ENCODE measurements at regions not wholly inside any gene's neighbourhood (a gene's known extent, or its start where the extent isn't known, plus 50 kb on each side); places are given as distances from the start of the nearest gene placed in this dataset.
A peak's percentile ranks its signal among the peaks of the same experiment; 100 is the strongest.

DNA sequence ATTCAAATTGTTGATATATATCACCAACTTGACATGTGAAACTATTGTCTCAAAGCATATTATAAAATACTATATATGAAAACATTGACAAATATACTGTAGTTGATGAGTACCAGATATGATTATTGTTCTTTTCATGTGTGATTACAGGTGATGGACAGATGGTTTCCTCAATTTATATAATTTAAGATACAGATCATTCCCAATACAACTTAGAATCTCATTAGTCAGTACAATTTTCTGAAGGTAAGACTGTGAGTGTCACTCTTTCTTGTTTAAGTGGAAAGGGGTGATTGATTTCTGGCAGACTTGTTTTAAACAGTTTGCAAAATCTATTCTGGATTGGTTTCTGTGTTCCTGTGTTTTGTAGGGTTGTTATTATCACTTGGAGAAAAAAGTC is 498.8 kb downstream of the IRS2 start:
- Histone ChIP-seq H3K4me1 (ENCODE audit: control insufficient read depth in 2 of 2, insufficient read depth in 1 of 2, low read depth in 1 of 2, low read length in 2 of 2) (no peaks in the 10 kb centered on the region), H2BK5ac (ENCODE audit: low read length) (no peak overlapping the region), H2BK120ac (ENCODE audit: low read depth, low read length) (no peak overlapping the region), H4K91ac (ENCODE audit: low read depth, low read length, poor library complexity) (no peak overlapping the region), H3K18ac (ENCODE audit: low read length) (no peak overlapping the region), H3K4ac (ENCODE audit: low read length) (no peak overlapping the region), H3K14ac (ENCODE audit: low read length) (no peak overlapping the region), H3K4me2 (ENCODE audit: insufficient read depth, low read length, poor library complexity, severe bottlenecking) (no peak overlapping the region), H3K79me1 (ENCODE audit: low read depth, low read length) (no peaks in the 10 kb centered on the region), H3K9ac (ENCODE audit: low read depth, low read length, poor library complexity) (no peak overlapping the region), H3K36me3 (replicated peaks in 1 of 2; ENCODE audit: control insufficient read depth in 2 of 2, insufficient read depth in 2 of 2, low read length in 2 of 2) (no peaks in the 10 kb centered on the region), H2BK15ac (ENCODE audit: low read length) (no peak overlapping the region), H3K4me3 (ENCODE audit: low read length in 2 of 2) (no peak overlapping the region), H3K23ac (ENCODE audit: low read depth, low read length, poor library complexity) (no peak overlapping the region), H3K27me3 (ENCODE audit: control insufficient read depth in 3 of 3, insufficient read depth in 3 of 3, low read depth in 1 of 3, low read length in 3 of 3) (no peaks in the 10 kb centered on the region), H2BK12ac (ENCODE audit: low read length) (no peak overlapping the region), H4K8ac (ENCODE audit: low read depth, low read length) (no peak overlapping the region), H2AK5ac (ENCODE audit: low read depth, low read length) (no peak overlapping the region), H3K9me3 (replicated peaks in 1 of 2; ENCODE audit: control insufficient read depth in 2 of 2, insufficient read depth in 1 of 2, low read depth in 1 of 2, low read length in 2 of 2) (no peaks in the 10 kb centered on the region), H2AFZ (ENCODE audit: low read length) (no peak overlapping the region), H3K27ac (replicated peaks; ENCODE audit: low read length) (no peak overlapping the region)
- DNase-seq (ENCODE audit: low spot score) = no peak

DNA sequence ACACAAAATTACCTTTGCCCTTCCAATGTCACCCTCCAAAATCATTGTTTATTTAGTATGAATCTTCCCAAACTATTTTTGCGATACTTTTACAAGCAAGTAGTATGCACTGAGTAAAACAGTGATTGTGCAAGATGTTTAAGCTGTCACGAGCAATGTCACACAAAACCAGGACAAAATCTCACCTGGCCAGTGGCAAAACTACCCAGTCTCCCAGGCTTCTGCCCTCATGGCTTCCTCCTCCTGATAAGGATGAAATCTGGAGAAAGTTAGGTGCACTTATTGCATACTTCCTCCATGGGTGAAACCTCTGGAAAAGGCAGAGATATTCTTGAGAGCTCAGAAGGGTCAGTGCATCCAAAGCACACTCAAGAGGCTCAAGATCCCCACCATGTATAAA is 500.8 kb downstream of the IRS2 start:
- Histone ChIP-seq H3K4me2 (ENCODE audit: insufficient read depth, low read length, poor library complexity, severe bottlenecking) (no peak overlapping the region), H3K9me3 (replicated peaks in 1 of 2; ENCODE audit: control insufficient read depth in 2 of 2, insufficient read depth in 1 of 2, low read depth in 1 of 2, low read length in 2 of 2) (no peaks in the 10 kb centered on the region), H2BK12ac (ENCODE audit: low read length) (no peak overlapping the region), H4K91ac (ENCODE audit: low read depth, low read length, poor library complexity) (no peak overlapping the region), H2BK5ac (ENCODE audit: low read length) (no peak overlapping the region), H3K36me3 (replicated peaks in 1 of 2; ENCODE audit: control insufficient read depth in 2 of 2, insufficient read depth in 2 of 2, low read length in 2 of 2) (no peaks in the 10 kb centered on the region), H3K18ac (ENCODE audit: low read length) (no peak overlapping the region), H3K4me3 (ENCODE audit: low read length in 2 of 2) (no peak overlapping the region), H3K9ac (ENCODE audit: low read depth, low read length, poor library complexity) (no peak overlapping the region), H2AFZ (ENCODE audit: low read length) (no peak overlapping the region), H2BK120ac (ENCODE audit: low read depth, low read length) (no peak overlapping the region), H3K79me1 (ENCODE audit: low read depth, low read length) (no peaks in the 10 kb centered on the region), H3K23ac (ENCODE audit: low read depth, low read length, poor library complexity) (no peak overlapping the region), H4K8ac (ENCODE audit: low read depth, low read length) (no peak overlapping the region), H3K14ac (ENCODE audit: low read length) (no peak overlapping the region), H3K27ac (replicated peaks; ENCODE audit: low read length) (no peak overlapping the region), H2AK5ac (ENCODE audit: low read depth, low read length) (no peak overlapping the region), H3K4me1 (ENCODE audit: control insufficient read depth in 2 of 2, insufficient read depth in 1 of 2, low read depth in 1 of 2, low read length in 2 of 2) (peaks cover 0 to 1% of the 10 kb centered on the region in 2 donors), H3K27me3 (ENCODE audit: control insufficient read depth in 3 of 3, insufficient read depth in 3 of 3, low read depth in 1 of 3, low read length in 3 of 3) (peaks cover 0 to 3% (median 0%) of the 10 kb centered on the region in 3 experiments), H2BK15ac (ENCODE audit: low read length) (no peak overlapping the region), H3K4ac (ENCODE audit: low read length) (no peak overlapping the region)
- no CpG with 5 or more reads among the region's 2 CpGs for WGBS, 2 donors (ENCODE audit: extremely low coverage in 2 of 2, insufficient read length in 2 of 2, insufficient replicate concordance in 1 of 2)
- DNase-seq (ENCODE audit: low spot score) = no peak

DNA sequence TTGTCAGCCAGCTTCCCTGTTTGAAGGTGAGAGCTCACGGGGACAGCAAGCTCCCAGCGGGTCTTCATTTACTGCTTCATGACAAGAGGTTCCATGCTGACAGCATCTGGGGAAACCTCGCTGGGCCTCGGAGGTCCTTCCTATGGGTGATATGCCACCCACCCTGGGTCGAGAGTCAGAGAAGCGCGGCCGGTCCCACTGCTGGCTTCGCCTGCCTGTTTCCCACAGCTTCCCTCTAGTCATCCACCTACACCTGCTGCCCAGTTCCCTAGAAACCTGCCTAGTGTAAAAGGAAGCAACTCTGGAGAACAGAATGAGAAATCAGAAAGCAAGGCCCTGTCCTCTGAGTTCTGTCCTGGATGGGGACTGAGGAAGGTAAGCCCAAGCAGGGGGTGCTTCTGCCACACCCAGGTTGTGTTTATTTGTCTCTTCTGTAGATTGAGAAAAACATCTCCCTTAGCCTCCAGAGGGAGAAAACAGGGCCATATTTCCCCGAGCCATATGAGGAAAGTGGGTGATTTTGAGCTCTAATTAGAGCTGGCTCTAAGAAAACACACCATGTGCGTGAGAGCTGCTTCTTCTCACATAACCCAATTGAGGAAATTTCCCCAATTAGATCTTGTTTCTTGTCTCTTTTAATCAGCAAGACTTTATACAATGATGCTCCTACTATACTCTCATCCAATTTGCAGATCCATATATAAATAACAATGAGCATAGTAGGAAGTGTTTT is 504.3 kb downstream of the IRS2 start:
- Histone ChIP-seq H4K91ac (ENCODE audit: low read depth, low read length, poor library complexity) (no peak overlapping the region), H2BK12ac (ENCODE audit: low read length) (no peak overlapping the region), H3K18ac (ENCODE audit: low read length) (no peak overlapping the region), H3K27ac (replicated peaks; ENCODE audit: low read length) (no peak overlapping the region), H2BK15ac (ENCODE audit: low read length) (no peak overlapping the region), H2BK5ac (ENCODE audit: low read length) (no peak overlapping the region), H3K36me3 (replicated peaks in 1 of 2; ENCODE audit: control insufficient read depth in 2 of 2, insufficient read depth in 2 of 2, low read length in 2 of 2) (no peaks in the 10 kb centered on the region), H2AFZ (ENCODE audit: low read length) (no peak overlapping the region), H2AK5ac (ENCODE audit: low read depth, low read length) (no peak overlapping the region), H3K4me2 (ENCODE audit: insufficient read depth, low read length, poor library complexity, severe bottlenecking) (no peak overlapping the region), H3K79me1 (ENCODE audit: low read depth, low read length) (no peaks in the 10 kb centered on the region), H3K27me3 (ENCODE audit: control insufficient read depth in 3 of 3, insufficient read depth in 3 of 3, low read depth in 1 of 3, low read length in 3 of 3) (peaks cover 0 to 3% (median 0%) of the 10 kb centered on the region in 3 experiments), H3K4me1 (ENCODE audit: control insufficient read depth in 2 of 2, insufficient read depth in 1 of 2, low read depth in 1 of 2, low read length in 2 of 2) (peaks cover 0 to 1% of the 10 kb centered on the region in 2 donors), H3K14ac (ENCODE audit: low read length) (no peak overlapping the region), H4K8ac (ENCODE audit: low read depth, low read length) (no peak overlapping the region), H3K4ac (ENCODE audit: low read length) (no peak overlapping the region), H3K9me3 (replicated peaks in 1 of 2; ENCODE audit: control insufficient read depth in 2 of 2, insufficient read depth in 1 of 2, low read depth in 1 of 2, low read length in 2 of 2) (peaks cover 0 to 2% of the 10 kb centered on the region in 2 donors), H3K23ac (ENCODE audit: low read depth, low read length, poor library complexity) (no peak overlapping the region), H3K9ac (ENCODE audit: low read depth, low read length, poor library complexity) (no peak overlapping the region), H3K4me3 (ENCODE audit: low read length in 2 of 2) (no peak overlapping the region), H2BK120ac (ENCODE audit: low read depth, low read length) (no peak overlapping the region)
- no peak for DNase-seq (ENCODE audit: low spot score)
- WGBS, 2 donors (ENCODE audit: extremely low coverage in 2 of 2, insufficient read length in 2 of 2, insufficient replicate concordance in 1 of 2) = no CpG with 5 or more reads among the region's 11 CpGs

DNA sequence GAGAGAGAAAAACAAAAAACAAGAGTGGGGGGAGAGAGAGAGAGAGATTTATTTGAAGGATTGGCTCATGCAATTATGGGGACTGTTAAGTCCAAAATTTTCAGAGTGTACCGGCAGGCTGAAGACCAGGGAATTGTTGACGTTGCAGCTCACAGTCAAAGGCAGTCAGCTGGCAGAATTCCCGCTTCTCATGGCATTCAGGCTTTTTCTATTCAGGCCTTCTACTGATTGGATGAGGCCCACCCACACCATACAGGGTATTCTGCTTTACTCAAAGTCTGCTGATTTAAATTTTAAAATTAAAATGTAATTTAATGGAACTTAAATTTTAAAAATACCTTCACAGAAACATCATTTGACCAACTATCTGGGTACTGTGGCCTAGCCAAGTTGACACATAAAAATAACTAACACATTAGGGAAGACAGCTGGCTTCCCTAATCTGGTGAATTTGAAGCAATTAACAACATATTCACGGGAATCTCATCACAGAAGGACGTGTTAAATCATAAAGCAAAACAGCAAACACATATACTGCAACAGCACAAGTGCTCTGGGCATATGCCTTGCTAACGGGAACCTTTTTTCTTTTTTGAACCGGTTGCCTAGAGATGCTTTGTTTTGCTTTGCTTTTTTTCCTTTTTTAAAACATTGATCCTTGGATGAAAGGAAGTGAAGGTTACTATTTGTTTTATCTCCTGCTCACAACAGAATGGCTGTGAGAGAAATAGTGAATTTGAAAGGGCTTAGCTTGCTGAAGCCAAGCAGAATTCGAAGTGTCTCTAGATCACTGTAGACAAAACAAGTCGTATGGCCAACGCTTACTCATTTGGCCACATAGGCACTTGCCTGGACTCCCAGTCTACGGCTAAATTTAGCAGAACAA is 505.1 kb downstream of the IRS2 start:
- Histone ChIP-seq H3K18ac (ENCODE audit: low read length) (no peak overlapping the region), H3K4ac (ENCODE audit: low read length) (no peak overlapping the region), H2BK12ac (ENCODE audit: low read length) (no peak overlapping the region), H3K9me3 (replicated peaks in 1 of 2; ENCODE audit: control insufficient read depth in 2 of 2, insufficient read depth in 1 of 2, low read depth in 1 of 2, low read length in 2 of 2) (peaks cover 0 to 2% of the 10 kb centered on the region in 2 donors), H2AFZ (ENCODE audit: low read length) (peak overlapping the region; percentile 28), H3K14ac (ENCODE audit: low read length) (no peak overlapping the region), H3K4me3 (ENCODE audit: low read length in 2 of 2) (no peak overlapping the region), H2BK120ac (ENCODE audit: low read depth, low read length) (no peak overlapping the region), H3K4me2 (ENCODE audit: insufficient read depth, low read length, poor library complexity, severe bottlenecking) (no peak overlapping the region), H3K36me3 (replicated peaks in 1 of 2; ENCODE audit: control insufficient read depth in 2 of 2, insufficient read depth in 2 of 2, low read length in 2 of 2) (no peaks in the 10 kb centered on the region), H3K4me1 (ENCODE audit: control insufficient read depth in 2 of 2, insufficient read depth in 1 of 2, low read depth in 1 of 2, low read length in 2 of 2) (peaks cover 0 to 2% of the 10 kb centered on the region in 2 donors), H2BK5ac (ENCODE audit: low read length) (no peak overlapping the region), H2BK15ac (ENCODE audit: low read length) (no peak overlapping the region), H2AK5ac (ENCODE audit: low read depth, low read length) (no peak overlapping the region), H4K91ac (ENCODE audit: low read depth, low read length, poor library complexity) (no peak overlapping the region), H3K9ac (ENCODE audit: low read depth, low read length, poor library complexity) (no peak overlapping the region), H3K23ac (ENCODE audit: low read depth, low read length, poor library complexity) (no peak overlapping the region), H3K79me1 (ENCODE audit: low read depth, low read length) (no peaks in the 10 kb centered on the region), H3K27me3 (ENCODE audit: control insufficient read depth in 3 of 3, insufficient read depth in 3 of 3, low read depth in 1 of 3, low read length in 3 of 3) (peaks cover 0 to 3% (median 0%) of the 10 kb centered on the region in 3 experiments), H3K27ac (replicated peaks; ENCODE audit: low read length) (no peak overlapping the region), H4K8ac (ENCODE audit: low read depth, low read length) (no peak overlapping the region)
- DNase-seq (ENCODE audit: low spot score) = no peak
- no CpG with 5 or more reads among the region's 11 CpGs for WGBS, 2 donors (ENCODE audit: extremely low coverage in 2 of 2, insufficient read length in 2 of 2, insufficient replicate concordance in 1 of 2)

All from neuronal stem cell (in vitro differentiated cells).